SIG-M5 treated with dmso at 0.1 percent for 504 hours (cell line): ENCODE measurements at regions not wholly inside any gene's neighbourhood (a gene's known extent, or its start where the extent isn't known, plus 50 kb on each side); places are given as distances from the start of the nearest gene placed in this dataset.
A peak's percentile ranks its signal among the peaks of the same experiment; 100 is the strongest.
"Not testable (repeated sequence)": the region's sequence is repeated elsewhere in the genome, so short reads cannot be mapped to it uniquely, and the experiment has no call there.

ENCODE experiments used
- DNase-seq: peaks from one replicate; lab custom pipeline; 2025; ENCODE audit not compliant: unreplicated experiment; lab: John Stamatoyannopoulos, UW

DNA sequence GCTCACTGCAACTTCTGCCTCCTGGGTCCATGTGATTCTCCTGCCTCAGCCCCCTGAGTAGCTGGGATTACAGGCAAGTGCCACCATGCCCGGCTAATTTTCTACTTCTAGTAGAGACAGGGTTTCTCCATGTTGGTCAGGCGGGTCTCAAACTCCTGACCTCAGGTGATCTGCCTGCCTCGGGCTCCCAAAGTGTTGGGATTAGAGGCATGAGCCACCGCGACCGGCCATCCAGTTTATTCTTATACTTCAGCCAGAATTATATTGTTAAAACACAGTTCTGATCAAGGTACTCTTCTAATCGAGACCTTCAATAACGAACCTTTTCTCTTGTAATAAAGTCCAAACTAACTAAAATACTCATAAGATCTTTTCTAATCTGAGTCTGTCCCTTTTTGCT lies 119.6 kb upstream of the FAR2 start:
- DNase-seq = not testable (repeated sequence)

DNA sequence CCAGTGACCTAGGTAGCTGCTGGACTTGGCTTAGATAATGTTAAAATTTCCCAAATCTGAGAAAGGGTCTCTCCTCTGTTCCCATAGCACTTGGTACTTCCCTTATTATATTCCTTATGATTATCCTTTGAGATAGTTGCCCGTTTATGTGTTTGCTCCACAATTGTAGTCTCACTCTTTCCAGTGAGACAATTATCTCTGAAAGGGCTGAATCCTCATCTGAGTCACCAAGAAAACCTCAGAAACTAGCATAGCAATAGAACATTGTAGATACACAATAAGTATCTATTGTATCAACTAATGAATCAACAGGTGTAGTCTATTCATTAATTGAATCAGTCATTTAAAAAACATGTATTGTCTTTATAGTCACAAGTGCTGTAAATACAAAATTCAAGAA lies 119.1 kb upstream of the FAR2 start:
- DNase-seq = no peak

DNA sequence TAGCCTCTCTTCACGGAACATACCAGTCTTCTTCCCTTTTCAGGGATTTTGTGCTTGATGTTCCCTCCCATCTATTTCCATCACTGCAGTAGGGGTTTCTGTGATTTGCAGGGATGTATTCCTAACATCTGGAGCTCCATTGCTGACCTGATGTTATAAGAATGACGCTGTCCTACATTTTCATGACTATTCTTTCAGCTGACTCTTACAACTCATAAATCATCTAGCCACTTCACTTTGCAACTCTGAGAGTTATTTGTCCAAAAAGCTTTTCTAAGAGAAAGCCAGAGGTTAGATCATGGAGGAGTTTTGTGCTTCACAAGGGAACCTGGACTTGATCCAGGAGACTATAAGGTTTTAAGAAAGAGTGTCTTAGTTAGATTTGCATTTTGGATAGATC lies 116.6 kb upstream of the FAR2 start:
- no peak for DNase-seq

DNA sequence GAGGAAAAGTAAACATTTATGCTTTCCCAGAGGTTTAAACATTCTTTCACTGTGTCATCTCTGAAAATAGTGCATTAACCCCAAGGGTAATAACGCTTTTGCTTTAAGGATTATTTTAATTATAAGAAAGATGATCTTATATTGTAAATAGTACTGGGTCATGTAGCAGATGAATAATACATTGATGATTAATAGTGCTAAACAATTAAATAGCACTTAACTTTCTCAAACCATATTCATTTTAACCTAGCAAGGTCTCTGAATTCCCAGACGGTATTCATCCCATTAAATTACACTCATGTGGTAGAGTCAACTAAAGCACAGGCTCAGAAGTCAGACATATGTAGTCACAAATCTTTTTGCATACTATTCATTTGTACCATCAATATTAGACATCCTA lies 115.6 kb upstream of the FAR2 start:
- DNase-seq = no peak

DNA sequence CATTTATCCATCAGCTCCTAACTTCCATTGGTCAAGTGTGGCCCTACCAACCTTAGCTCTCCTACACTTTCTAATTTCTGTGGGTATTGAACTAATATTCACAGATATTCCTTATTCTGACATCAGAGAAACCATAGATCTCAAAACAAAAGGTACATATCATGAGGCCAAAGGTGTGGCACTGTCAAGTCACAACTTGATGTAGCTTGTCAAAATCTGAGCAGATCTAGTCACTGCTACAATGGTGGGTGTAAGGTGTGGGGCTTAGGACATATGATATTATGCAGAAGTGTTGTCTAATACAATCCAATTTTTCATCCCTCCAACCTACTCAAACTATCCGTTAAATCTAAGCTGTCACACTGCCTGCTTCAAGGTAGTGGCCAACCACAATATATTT lies 114.0 kb upstream of the FAR2 start:
- DNase-seq = no peak

DNA sequence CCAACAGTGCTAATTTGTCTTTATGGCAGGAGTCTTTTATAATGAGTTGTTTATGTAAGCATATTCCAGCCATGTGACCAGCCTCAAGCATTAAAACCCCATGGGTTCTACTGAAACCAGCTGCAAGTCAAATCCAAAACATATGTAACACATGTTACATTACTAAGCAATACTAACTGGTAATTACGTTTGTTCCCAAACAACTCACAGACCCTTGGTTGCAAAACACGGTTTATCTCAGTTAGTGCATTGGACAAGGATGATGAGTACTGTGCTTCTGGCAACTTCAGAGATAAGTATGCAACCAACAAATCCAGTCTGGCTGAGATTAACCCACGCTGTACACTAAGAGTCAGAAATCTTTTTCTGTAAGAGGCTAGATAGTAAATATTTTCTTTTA lies 110.1 kb upstream of the FAR2 start:
- no peak for DNase-seq

DNA sequence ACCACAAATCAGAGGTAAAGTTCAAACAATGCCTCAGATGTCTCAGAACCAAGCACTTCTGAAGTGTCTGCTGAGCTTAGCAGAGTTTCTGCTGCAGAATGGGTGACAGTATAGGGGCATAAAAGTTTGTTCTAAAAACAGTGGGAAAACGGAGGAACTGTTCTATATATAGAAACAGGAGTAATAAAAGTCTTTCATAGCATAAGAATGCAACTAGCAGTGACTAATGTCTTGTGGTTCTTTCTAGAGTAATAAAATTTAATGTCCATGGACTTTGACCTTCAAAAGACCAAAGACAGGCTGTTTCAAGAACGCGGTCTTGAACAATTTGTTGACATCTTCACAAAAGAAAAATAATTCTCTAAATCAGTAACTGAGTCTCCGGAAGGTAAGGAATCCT lies 107.5 kb upstream of the FAR2 start:
- no peak for DNase-seq

DNA sequence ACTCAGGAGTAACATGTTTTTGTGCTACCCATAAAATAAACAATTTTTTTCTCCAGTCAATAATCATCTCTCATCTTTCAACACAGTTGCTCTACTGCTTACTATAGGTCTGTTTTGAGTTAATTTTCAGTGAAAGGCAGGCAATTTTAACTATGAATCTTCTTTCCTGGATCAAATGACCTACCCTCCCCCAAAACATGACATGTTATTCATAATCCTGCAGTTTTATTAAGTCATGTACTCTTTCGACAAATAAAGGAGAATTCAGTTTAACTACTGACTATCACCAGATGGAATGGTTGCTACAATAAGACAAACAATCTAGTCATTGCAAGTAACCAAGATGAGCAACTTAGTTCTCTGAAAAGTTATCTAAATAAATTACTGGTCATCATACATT lies 106.0 kb upstream of the FAR2 start:
- no peak for DNase-seq

DNA sequence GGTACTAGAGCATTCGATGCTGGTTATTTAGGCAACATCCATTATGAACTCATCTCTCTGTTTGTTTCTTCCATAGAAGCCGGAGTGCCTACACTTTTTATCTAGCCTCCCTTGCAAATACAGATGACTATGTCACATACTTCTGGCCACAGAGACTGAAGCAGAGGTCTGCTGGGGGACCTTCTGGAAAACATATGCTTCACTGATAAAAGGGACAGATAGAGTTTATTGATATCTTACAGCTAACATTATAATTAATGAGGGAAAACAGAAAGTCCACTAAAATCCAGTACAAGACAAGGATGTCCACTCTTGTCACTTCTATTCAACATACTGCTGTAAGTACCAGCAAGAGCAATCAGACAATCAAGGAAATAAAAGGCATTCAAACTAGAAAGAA lies 104.3 kb upstream of the FAR2 start:
- DNase-seq = no peak

DNA sequence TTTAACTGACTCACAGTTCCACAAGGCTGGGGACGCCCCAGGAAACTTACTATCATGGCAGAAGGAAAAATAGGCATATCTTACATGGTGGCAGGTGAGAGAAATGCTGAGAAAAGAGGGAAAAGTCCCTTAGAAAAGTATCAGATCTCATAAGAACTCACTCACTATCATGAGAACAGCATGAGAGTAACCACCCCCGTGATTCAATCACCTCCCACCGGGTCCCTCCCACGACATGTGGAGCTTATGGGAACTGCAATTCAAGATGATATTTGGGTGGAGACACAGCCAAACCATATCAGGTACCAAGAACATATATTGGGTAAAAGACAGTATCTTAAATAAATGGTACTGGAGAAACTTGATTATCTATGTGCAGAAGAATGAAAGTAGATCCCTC lies 100.3 kb upstream of the FAR2 start:
- DNase-seq = no peak

DNA sequence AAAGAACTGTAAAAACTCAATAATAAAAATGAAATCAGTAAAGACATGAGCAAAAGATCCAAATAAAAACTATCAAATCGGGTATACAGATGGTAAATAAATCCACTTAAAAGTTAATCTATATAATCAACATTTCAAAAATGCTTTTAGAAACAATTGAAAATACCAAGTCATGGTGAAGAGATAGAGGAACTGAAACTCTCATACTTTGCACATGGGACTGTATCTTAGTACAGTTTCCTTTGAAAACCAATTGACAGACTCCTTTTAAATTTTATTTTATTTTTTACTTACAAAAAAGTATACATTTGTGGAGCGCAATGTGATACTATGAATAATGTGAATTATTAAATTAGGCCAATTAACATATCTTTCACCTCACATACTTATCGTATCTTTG lies 98.6 kb upstream of the FAR2 start:
- peak; percentile 11 for DNase-seq

DNA sequence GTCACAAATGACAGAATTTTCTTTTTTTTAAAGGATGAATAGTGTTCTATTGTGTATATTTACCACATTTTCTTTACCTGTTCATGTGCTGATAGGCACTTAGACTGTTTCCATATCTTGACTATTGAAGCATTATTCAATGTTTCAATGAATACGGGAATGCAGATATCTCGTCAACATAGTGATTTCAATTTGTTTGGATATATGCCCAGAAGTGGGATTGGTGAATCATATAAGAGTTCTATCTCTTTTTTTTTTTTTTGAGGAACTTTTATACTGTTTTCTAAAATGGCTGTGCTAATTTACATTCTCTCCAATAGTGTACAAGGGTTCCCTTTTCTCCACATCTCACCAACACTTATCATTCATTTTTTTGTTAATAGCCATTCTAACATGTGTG lies 97.9 kb upstream of the FAR2 start:
- DNase-seq = no peak

DNA sequence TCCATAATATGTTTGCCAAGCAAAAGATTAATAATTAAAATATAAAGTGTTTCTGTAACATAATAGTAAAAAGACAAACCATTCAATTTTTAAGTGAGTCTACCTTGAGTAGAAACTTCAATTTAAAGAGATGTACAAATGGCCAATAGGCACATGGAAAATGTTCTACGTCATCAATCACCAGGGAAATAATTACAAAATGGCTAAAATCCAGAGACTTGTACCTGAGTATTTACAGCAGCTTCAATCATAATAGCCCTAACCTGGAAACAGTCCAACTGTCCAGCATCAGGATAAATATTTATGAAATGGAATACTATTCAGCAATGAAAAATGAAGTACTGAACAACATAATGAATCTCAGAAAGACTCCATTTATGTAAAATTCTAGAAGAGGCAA lies 95.5 kb upstream of the FAR2 start:
- DNase-seq = no peak

DNA sequence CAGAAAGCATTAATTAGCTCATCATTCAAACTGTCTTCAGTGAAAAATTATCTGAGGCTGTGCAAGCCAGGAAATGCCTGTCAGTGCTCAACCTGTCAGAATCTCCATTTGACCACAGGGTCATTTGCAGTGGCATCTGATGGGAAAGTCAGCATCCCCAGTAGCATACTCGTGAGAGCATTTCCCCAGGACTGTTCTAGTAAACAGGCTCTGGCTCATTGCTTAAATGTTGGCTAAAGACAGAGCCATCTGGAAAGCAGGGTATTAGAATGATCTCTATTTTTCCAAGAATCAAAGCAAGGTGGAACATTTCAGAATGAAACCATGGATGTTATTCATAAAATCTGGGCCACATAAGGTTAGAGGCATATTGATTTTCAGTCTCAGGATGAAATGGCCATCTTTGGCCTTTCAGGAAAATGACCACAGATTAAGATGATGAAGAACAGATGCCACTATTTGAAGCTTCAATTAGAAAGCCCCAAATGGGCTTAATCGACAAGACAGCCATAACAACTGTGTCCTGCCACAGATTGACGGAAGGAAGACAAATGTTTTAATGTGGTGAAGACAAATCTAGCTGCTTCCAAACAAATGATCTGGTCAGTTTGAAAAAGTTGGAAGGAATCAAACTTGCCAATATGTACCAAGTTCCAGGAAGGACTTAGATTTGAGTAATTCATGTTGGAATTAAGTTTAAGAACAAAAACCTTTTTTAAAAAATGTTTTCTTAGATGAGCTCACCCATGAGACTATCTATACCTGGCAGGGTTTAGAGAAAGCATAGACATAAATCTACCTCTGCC lies 94.0 kb upstream of the FAR2 start:
- no peak for DNase-seq

DNA sequence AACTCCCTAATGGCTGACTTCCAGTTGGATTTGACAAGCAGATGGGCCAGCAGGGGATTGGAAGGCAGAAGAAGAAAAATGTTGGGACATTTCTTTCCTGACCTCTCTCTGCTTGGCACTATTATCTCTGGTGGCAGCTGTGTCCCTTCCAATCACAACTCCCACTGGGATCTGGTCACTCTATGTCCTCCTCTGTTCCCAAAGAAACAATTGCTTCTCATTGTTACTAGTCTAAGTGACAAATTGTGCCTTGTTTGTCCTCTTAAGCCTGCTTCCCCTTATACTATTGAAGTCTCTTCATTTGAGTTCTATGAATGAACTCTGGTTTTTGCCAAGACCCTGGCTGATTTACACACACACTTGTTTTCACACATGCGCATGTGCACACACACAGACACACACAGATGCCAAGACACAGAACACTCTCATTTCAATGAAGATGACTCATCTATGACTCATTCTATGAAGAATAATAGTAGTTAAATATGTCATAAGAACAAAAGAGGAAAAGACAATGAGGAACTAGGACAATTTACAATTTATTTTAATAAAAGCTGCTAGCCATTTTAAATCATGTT lies 83.0 kb upstream of the FAR2 start:
- DNase-seq = peak; percentile 78

DNA sequence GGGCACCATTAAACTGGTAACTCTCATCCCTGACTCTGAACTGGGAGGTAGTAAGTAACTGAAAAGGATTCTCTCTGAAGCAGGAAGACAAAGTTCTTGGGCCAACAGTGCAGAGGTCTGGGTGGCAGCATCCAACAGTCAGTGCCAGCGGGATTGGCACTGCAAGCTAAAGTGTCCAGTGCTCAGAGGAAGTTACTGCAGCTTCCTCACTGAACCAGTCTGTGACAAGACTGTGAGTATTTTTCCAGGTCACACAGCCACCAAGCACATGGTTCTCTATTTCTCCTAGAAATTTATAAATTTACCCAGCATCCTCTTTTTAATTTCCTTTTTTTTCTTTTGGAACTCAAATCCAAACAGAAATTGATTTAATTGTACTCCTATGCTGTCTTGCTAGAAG lies 81.6 kb upstream of the FAR2 start:
- no peak for DNase-seq

DNA sequence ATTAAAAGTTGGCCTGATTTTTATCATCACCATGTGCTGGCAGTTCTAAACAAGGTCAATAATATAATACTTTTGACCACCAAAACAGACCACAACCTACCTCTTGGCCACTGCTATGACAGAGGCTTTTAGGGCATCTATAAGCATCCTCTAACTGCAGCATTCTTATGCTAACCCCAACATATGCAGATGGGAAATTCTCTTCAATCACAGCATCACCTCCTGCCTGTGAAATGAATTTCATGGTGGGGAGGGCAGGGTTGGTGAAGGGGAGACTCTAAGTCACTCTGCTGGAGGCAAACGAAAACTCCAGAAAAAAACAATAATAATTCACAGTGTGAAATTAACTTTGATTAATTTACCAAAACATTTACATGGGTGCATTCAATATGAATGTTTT lies 78.8 kb upstream of the FAR2 start:
- DNase-seq = no peak

DNA sequence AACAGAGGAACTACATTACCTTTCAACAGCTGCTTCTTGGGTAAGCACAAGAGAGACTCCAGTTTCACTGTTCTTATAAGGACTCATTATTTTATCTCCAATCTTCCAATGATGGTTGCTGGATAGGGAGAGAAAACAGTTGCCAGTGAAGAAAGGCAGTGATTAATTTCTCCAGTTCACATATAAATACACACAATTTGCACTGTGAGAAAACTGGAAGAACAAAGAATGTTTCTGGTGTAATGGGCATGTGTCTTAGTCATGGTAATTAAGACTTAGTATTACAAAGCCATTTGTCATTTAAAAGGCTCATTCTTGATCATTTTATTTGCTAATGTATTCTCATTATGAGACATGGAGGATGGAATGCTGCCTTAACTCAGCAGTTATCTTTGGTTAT lies 78.0 kb upstream of the FAR2 start:
- DNase-seq = no peak

DNA sequence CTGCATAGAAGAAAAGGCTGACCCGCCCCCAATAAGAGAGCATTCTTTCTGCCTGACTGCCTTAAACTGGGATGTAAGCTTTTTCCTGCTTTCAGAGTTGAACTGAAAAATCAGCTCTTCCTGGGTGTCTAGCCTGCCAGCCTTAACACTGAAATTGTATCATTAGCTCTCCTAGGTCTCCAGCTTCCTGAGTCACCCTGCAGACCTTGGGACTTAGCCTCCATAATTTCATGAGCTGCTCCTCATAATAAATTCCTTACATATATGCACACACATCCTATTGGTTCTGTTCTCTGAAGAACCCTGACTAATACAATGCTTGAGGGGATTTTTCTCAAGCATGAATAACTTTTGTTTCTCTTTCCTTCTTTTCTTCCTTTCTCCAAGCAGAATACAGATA lies 76.4 kb upstream of the FAR2 start:
- no peak for DNase-seq

DNA sequence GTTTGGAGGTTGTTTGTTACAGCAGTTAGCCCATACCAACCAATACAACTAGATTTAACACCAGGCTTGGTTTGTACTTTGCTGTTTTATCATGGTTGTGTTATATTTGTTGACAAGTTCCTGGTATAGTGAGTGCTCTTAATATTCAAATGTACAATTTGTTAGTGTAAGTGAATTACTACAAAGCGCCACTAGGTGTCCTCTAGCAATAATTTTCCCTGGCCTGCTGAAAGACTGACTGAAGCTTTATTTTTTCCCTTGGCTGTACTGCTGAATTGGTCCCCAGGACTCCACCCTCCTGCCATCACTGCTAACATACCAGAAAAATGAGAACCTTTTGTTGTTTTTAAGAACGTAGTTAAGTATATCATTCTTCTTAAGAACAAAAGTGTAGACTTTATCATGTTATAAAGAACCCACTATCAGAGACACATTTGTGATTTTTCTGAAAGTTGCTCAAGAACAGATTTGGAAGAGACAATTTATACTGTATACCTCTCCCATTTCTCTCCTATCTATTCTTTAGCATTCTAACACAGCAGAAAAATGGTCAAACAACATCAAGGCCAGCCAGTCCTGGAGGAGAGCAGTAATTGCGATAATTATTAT lies 75.3 kb upstream of the FAR2 start:
- peak; percentile 68 for DNase-seq

DNA sequence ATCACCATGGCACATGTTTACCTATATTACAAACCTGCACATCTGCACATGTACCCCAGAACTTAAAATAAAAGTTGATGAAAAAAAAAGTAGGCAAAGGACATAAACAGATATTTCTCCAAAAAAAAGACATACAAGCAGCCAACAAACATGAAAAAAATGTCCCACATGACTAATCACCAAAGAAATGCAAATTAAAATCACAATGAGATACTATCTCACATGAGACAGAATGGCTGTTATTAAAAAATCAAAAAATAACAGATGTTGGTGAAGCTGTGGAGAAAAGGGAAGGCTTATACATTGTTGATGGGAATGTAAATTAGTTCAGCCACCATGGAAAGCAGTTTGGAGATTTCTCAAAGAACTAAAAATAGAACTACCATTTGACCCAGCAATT lies 68.0 kb upstream of the FAR2 start:
- no peak for DNase-seq

DNA sequence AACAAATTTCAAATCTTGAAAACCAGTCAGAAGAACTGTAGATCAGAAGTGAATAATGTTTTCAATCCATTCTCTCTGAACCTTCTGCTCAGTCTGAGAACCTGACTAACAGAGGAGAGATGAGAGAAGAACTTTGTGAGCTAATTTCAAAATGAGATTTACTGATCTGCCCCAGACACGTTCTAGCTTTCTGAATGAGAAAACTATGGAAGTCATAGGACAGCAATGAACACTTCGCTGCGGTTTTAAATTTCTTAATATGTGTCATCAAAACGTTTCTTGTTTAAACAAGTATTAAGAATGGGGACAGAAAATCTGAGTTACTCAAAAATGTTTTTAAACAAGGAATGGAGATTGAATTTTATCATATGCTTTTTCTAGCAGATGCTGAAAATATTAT lies 66.6 kb upstream of the FAR2 start:
- DNase-seq = no peak
